NCI-H1930 (cell line): ENCODE measurements at regions not wholly inside any gene's neighbourhood (a gene's known extent, or its start where the extent isn't known, plus 50 kb on each side); places are given as distances from the start of the nearest gene placed in this dataset.

Experiments
- DNase-seq, 2 experiments: peaks; one replicate each; lab custom pipeline; 2025; lab: John Stamatoyannopoulos, UW

GRCh38 chr14:97298736-97299135 is 501.6 kb downstream of the VRK1 start:
- DNase-seq, result no peak

GRCh38 chr14:97299661-97300060 is 502.5 kb downstream of the VRK1 start:
- no peak for DNase-seq

- no peak for DNase-seq
These were observed 504.9 kb downstream of the VRK1 start for GRCh38 chr14:97301931-97302559.

DNA sequence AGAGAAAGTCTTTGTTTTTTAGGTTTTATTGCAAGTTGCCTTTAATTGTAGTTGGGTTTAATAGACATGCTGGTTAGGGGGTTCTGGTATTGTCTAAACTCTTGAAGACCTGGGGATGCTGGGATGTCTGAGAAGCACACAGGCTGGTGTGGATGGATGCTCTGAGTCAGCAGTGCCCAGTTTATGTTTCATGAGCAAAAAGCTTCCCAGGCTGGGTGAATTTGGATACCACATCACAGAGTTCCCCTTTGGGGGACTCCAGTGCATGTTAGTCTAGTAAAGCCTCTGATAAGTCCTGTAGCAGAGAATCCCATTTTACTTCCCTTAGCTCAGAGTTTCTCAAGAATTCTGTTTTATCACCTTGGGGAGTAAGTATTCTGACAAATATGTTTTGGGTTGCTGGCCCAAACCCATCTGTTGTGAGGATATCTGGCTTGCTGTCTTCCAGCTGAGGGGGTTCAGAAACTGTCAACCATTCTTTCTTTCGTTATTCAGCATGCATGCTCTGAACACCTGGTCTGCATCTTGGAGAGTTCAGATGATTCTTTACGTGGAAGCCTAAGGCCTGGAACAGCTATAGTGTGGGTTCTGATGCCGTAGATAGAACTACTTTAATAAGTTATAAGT is 509.1 kb downstream of the VRK1 start:
- no peak for DNase-seq

DNA sequence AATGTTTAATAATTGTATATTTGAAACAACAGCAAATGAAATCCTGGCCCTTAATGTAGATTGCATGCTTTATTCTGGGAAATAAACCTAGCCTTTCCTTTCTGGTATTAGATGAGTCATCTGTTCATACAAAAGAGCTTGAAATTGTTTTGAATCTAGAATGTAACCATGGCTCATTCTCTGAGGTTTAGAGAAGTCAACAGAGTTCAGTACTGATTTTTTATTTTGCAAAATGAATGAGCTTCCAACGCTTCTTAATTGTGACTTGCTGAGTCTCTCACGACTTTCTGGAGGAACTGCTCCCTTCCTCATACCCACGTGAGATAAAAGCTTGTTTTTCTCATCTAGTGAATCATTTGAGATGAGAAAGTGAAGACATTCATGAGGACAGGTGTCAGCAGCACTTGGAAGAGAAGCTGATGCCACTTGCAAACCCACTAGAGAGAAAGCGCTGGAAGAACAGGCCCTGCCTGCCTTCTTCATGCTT is 509.6 kb downstream of the VRK1 start:
- DNase-seq, result no peak

- no peak for DNase-seq
These were observed 514.2 kb downstream of the VRK1 start for GRCh38 chr14:97311411-97311810.

DNA sequence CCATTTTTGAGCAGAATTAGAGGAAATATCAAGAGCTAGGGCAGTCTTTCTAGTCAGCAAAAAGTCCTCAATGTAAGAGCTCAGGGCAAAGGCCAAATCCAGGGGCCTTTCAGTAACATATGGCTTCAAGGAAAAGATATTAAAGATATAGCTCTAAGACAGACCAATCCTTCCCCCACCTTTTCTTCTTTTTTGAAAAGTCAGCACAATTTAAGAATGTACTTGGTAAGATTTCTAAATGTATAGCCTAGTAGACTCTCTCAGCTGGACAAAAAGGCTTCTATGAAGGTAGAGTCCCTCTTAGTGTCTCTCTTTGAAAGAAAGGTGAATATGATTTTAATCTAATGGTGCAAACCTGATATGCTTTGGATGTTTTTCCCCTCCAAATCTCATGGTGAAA is 515.7 kb downstream of the VRK1 start:
- no peak for DNase-seq

DNA sequence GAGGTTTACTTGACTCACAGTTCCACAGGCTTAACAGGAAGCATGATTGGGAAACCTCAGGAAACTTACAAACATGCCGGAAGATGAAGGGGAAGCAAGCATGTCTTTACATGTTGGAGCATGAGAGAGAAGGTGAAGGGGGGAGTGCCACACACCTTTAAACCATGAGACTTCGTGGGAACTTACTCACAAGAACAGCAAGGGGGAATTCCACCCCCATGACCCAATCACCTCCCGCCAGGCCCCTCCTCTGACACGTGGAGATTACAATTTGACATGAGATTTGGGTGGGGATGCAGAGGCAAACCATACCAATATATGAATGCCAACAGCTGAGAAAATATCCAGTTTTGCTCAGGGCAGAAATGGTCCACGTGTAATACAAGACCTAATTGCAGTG is 518.6 kb downstream of the VRK1 start:
- no peak for DNase-seq

DNA sequence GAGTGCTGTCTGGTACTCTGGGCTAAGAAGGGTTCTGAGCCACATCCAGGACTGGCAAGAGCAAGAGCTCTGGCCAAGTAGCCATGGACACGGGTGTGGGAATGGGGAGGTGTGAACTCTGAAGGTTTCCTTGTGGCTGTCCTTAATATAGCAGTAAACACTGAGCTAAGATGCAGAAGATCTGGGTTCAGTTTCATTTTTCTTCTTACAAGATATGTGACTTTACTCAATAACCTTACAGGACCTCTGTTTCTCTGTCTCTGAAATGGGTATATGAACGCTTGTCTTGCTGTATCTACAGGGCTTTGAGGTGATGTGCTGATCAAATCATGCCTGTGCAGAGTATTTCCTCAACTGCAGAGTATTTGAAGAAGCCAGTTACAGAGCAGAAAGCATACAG is 521.2 kb downstream of the VRK1 start:
- DNase-seq, result no peak

DNA sequence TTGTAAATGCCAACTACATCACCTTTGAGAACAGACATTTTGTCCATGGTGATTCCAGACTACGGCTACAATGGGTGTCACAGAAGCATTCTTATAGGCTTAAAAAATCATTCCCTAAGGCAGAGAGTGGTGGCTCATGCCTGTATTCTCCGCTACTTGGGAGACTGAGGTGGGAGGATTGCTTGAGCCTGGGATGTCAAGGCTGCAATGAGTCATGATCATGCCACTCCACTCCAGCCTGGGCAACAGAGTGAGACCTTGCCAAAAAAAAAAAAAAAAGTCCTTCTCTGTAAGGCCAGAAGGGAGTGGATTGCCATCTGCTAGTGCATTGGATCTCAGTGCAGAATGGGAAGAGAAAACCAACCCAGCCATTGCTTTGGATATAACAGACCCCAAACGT is 522.5 kb downstream of the VRK1 start:
- no peak for DNase-seq

DNA sequence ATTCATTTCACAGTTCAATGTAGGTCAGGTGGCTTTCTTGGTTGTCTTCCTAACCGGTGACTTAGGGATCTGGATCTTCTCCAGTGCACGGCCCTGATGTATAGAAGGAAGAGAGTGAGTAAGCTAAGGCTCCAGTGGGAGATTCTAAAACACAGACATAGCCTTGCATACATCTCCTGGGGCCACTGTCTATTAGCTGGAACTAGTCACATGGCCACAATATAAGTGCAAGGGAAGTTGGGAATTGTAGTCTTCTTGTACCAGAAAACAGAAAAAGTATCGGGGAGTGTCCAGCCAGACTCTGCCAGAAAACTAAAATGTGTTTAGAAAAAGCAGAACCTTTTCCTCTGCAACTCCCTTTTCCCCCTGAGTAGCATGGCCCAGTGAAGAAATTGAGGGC is 531.6 kb downstream of the VRK1 start:
- no peak for DNase-seq

- no peak for DNase-seq
These were observed 532.5 kb downstream of the VRK1 start for GRCh38 chr14:97329701-97330100.

DNA sequence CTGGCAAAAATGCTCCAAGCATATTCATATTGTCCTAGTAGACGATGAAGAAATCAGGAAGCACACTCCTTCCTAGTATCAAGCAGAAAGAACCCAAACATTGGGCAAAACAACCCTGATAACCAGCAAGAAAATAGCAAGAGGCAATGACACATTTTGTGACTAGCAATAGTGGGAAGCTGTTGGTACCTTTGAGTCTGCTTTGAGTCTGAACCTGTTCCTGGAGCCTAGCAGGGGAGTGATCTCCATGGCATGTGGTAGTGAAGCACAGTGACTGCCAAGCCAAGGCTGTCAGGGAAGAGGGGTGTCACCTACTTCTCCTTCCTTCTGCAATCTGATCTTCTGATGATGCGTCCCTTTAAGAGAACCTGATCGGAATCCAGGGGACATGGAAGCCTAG is 533.9 kb downstream of the VRK1 start:
- no peak for DNase-seq

DNA sequence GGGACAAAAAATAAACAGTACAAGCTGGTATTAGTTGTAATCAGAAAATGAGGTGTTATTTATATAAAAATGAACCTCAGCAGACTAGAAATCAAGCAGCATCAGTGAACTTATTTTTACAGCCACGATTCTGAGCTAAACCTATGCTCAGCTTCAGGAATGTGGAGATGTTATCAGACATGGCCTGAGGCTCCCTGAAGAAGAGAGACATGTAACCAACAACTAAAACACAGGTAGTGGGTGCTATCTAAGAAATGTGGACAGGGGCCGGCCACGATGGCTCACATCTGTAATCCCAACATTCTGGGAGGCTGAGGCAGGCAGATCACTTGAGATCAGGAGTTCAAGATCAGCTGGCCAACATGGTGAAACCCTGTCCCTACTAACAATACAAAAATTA is 534.3 kb downstream of the VRK1 start:
- DNase-seq, result no peak

- DNase-seq, result no peak
These were observed 539.0 kb downstream of the VRK1 start for GRCh38 chr14:97336179-97336578.

GRCh38 chr14:97336816-97337215 is 539.6 kb downstream of the VRK1 start:
- no peak for DNase-seq

GRCh38 chr14:97337267-97337666 is 540.1 kb downstream of the VRK1 start:
- no peak for DNase-seq

DNA sequence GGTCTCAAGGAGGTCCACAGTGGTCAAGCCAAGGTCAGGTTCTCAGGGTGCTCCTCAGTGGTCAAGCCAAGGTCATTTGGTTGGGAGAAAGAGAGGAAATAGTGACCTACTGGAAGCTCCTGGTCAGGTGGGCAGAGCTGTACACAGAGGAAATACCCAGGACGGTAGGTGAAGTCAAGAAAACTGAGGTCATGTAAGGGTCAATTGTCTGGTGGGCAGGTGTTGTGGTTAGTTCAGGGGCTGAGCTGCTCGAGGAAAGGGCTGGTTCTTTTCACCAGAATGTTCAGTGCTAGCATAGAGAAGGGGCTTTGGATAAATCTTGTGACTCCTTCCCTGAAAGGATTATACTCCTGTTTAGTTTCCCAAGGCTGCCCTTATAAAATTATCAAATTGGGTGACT is 540.5 kb downstream of the VRK1 start:
- no peak for DNase-seq

- DNase-seq, result no peak
These were observed 547.5 kb downstream of the VRK1 start for GRCh38 chr14:97344666-97345065.

DNA sequence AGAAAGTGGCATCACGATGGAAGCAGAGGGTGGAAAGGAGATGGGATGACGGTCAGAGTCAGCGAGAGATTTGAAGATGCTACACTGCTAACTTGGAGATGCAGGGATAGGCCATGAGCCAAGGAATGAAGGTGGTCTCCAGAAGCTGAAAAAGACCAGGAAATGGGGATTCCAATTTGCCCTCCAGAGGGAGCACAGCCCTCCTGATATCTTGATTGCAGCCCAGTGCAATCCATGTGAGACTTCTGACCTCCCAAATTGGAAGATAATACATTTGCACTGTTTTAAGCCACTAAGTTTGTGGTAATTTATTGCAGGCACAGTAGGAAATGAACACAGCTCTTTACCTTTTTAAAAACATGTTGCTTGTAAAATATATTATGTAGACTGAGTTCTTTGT is 549.5 kb downstream of the VRK1 start:
- DNase-seq, result no peak

GRCh38 chr14:97349463-97349862 is 552.3 kb downstream of the VRK1 start:
- DNase-seq, result no peak

GRCh38 chr14:97349946-97350345 is 552.8 kb downstream of the VRK1 start:
- no peak for DNase-seq

DNA sequence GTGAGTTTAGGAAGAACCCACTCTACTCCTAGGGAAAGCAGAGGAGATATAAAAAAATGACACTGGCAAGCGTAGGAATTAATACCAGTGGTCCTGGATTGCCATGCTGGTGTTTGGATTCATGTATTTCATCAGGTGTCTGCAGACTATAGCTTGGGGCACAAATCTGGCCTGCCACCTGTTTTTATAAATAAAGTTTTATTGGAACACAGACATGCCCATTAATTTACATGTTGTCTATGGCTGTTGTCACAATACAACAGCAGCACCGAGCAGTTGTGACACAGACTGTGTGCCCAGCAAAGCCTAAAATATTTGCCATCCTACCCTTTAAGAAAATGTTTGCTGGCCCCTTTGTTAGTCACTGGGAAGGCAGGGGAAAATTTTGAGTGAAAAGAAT is 553.2 kb downstream of the VRK1 start:
- DNase-seq, result no peak
